ENCODE measurements at regions not wholly inside any gene's neighbourhood (a gene's known extent, or its start where the extent isn't known, plus 50 kb on each side); places are given as distances from the start of the nearest gene placed in this dataset.
"Not testable (repeated sequence)": the region's sequence is repeated elsewhere in the genome, so short reads cannot be mapped to it uniquely, and the experiment has no call there.

DNA sequence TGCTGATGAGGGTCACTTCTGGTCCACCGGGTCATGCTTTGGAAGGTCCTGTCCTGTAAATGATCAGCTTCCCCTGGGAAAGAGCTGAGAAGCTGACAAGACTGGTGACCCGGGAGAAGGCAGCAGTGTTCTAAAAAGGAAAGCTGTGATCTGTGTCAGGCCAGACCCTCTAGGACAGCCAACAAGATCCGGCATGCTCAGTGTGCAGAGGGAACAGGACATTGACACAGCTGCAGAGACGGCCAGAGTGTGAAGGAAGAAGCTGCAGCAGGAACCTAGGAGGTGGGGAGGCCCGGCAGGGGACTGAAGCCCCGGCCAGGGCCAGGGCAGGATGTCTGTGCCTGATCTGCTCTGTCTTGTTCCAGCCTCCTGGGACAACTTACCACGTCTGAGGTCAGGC, 372.7 kb upstream of the ID2 start:
- DNase-seq = no peak

- peak; percentile 50 for DNase-seq
Observed at GRCh38 chr2:8310557-8311455, 371.1 kb upstream of the ID2 start.

- no peak for DNase-seq
Observed at GRCh38 chr2:8312221-8312620, 369.6 kb upstream of the ID2 start.

DNA sequence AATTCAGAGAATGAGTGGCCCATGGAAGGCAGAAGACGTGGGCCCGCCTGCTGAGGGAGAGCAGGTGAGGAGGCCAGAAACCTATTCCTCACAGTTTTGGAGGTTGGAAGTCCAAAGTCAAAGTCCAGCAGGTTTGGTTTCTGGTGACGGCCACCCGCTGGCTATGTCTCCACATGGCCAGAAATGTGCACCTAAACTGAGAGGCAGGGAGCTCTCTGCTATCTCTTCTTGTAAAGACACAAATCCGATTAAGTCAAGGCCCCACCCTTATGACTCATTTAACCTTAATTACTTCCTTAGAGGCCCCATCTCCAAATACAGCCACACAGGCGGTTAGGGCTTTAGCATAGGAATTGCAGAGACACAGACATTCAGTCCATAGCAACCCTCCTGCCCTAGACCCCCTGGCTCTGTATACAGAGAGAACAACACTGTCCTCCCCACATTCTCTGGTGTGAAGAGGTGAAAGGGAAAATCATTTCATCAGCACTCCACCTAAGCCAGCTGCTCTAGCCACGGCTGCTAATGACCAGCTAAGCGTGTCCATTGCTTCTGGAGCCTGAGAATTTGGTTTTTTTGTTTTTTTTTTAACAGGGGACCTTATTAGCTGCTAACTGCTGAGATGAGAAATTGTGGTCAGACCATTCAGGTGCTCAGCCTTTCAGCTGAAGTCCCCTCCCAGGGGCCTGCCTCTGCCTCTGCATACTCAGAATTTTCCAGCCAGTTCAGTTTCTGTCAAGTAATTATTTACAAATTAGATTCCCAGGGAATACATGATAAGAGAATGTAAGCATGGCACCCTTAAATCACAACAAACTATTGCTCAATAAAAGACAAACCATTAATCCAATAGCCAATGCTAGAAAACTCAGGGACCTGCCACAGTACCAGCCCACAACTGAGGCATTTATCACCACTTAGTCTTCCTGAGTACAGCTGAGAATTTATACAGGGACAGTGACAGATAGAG, 368.7 kb upstream of the ID2 start:
- no peak for DNase-seq

DNA sequence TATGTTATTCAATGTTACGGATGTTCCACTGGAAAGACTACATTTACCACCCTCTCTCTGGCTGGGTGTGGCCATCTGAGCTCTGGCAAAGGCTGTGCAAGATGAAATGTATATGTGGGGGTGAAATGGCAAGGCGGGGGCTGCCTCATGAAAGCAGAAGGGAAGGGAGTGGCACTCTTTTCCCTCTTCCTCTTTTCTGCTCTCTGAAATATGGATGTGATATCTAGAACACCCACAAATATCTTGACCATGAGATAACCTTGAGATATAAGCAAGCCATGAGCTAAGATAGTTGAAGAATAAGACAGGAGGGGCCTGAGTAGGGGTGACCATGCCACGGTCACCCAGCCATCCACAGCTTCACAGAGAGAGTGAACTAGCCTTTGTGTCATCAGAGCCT, 367.8 kb upstream of the ID2 start:
- DNase-seq = no peak

GRCh38 chr2:8315531-8316165, 366.2 kb upstream of the ID2 start:
- no peak for DNase-seq

- no peak for DNase-seq
Observed at GRCh38 chr2:8316356-8316755, 365.5 kb upstream of the ID2 start.

GRCh38 chr2:8317418-8317817, 364.4 kb upstream of the ID2 start:
- no peak for DNase-seq

DNA sequence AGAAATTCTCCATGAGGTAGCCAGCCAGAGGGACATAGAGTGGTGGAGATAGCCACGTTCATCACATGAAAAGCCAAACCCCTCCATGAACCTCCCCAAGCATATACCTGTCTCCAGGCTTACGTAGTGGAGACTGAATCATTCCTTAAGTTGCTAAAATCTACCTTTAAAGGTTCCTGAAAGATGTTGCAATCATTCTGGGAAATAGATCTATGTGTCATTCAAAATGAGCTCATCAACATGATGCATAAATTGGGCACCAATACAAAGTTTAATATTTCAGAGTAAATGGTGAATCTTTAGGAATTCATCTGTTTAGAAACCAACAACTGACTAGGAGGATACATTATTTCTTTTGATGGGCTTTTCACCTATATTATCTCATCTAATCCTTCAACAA, 362.6 kb upstream of the ID2 start:
- no peak for DNase-seq

GRCh38 chr2:8320311-8321066, 361.4 kb upstream of the ID2 start:
- no peak for DNase-seq

- no peak for DNase-seq
Observed at GRCh38 chr2:8322634-8323033, 359.2 kb upstream of the ID2 start.

GRCh38 chr2:8324164-8324856, 357.5 kb upstream of the ID2 start:
- DNase-seq = no peak

DNA sequence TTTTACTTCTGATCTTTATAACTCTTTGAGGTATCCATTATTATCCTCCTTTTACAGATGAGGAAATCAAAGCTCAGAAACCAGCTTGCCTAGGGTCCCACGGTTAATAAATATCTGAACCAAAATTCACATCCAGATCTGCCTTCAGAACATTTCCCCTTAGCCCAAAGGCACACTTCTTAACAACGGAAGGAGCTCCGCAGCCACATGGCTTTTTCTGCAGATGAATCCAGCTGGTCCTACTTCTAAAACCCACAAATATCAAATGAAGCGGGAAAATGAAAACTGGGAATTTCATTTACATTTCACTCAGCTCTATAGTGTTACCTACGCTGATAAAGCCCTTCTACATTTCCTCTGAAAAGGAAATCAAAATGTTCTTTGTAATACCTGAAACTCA, 357.0 kb upstream of the ID2 start:
- no peak for DNase-seq

- DNase-seq = no peak
Observed at GRCh38 chr2:8327371-8328100, 354.3 kb upstream of the ID2 start.

DNA sequence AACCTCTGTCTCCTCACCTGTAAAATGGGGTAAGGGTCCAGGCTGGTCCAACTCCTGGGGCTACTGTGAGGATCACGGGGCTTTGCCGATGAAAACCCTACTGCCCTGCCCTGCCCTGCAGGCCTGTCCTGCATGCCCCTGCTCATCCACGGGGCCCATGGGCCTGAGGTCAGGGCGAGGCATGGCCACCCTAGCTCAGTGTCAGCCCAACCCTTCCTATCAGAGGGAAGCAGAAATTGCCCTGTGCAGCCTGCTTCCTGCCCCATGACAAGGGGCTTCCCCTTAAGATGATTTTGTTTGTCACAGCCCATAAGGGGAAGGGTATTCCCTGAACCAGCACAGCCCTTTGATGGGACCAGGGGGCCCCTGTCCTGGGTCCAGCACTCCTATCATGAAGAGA, 353.6 kb upstream of the ID2 start:
- no peak for DNase-seq

DNA sequence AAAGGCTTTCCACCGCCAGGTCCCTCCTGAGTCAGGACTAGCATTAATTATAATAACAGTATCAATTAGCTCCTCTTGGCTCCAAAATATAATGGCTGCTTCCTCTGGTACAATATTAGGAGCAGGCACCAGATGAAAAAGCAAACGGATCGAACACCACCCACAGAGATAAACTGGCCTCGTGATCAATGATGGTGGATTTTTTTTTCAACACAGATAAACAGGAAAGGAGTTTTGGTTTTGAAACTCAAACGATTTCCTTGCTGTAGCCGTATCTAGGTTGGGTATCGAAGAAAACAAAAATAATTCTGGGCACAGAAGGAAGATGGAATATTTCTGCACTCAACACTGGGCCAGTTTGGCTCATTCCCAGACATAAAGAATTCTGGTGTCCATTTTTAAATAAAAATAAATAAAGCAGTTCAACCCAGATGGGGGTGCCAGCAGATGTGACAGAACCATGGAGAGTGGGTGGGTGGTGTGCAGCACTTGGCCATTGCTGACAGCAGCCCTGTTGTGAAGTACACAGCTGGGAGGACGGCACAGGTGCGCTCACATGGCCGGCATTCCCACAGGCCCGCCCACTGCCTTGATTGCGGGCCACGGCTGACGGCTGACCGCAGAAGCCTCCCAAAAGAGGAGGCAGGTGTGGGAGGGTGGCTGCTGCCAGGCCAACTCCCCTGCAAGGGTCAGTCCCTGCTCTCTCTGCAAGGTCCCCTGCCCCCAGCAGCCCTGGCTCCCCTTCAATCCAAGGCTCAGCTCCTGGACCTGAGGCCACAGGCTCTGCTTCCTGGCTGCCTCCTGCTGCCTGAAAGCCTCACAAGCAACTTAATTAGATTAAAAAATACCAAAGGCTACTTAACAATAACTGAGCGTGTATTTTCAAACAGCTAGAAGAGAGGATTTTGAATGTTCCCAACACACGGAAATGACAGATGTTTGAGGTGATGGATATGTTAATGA, 351.9 kb upstream of the ID2 start:
- DNase-seq = no peak

DNA sequence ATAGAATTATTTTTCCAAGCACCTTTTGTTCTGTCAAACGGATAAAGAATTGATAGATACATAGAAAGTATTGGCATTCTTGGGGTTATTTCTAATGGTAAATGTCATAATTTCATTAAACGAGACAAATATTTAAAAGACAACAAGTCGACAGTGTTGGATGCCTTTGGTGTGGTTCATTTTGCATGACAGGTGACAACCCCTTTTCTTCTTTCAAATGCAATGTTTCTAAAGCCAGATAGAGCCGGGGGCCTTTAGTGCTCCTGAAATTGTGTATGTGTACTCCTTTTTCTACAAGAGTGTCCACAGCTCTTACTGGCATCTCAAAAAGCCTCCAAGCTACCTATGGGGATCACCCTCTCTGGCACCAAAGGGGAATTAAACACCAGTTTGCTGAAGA, 350.8 kb upstream of the ID2 start:
- DNase-seq = no peak

- no peak for DNase-seq
Observed at GRCh38 chr2:8332646-8333045, 349.2 kb upstream of the ID2 start.

DNA sequence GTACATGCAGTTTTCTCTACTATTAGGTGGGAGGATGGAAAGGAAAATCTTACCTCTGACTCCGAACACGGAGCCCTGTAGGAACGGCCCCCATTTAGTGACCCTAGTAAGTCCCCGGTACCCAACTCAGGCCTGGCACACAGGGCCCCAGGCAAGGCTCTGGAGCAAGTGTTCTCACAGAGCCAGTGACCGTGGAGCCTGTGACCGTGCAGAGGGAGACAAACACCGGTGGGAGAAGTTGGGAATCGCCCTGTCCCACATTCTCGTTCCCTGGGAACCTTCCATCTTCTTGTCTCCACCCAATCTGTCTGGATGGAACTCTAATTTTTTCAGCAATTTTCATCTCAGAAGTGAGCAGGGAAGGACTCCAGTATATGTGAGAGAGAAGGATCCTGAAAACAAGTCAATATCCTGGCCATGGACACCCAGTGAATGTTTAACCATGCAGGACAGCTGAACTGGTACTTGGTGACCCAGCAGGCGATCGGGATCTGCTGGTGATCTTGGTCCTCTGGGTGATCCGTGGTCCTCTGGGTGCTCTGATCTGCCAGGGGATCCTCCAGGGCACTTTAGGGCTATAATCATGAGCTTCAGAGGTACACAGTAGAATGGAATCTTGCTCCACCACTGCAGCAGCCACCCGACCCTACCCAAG, 348.6 kb upstream of the ID2 start:
- DNase-seq = no peak

DNA sequence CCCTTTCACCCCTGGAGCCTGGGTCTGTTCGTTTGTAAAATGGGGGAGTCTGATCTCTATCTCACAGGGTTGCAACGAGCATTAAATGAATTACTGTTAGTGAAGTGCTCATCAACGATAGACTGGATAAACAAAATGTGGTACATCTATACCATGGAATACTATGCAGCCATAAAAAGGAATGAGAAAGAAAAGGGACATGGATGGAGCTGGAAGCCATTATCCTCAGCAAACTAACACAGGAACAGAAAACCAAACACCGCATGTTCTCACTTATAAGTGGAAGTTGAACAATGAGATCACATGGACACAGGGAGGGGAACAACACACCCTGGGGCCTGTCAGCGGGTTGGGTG, 348.0 kb upstream of the ID2 start:
- DNase-seq = not testable (repeated sequence)
